ENCODE measurements at regions not wholly inside any gene's neighbourhood (a gene's known extent, or its start where the extent isn't known, plus 50 kb on each side); places are given as distances from the start of the nearest gene placed in this dataset.
"Not testable (repeated sequence)": the region's sequence is repeated elsewhere in the genome, so short reads cannot be mapped to it uniquely, and the experiment has no call there.

DNA sequence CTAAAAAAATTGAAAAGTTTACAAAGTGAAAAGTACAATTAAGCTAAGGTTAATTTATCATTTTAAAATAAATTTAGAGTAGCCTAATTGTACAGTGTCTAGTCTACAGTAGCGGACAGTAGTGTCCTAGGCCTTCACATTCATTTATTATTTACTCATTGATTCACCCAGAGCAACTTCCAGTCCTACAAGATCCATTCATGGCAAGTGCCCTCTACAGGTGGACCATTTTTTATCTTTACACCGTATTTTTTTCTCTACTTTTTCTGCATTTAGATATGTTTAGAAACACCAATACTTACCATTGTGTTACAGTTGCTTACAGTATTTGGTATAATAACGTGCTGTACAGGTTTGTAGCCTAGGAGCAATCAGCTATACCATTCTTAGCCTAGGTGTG is 84.1 kb downstream of the TSN start:
- TF ChIP-seq CTCF (IDR thresholded peaks at IDR 0.05; ENCODE audit: borderline replicate concordance, extremely low read depth, insufficient read depth) = no peak
- no peak for FAIRE-seq
- Histone ChIP-seq H3K36me3 (ENCODE audit: control insufficient read depth in 2 of 3, insufficient read depth in 3 of 3, low read length in 3 of 3) (no peaks in the 10 kb centered on the region), H3K4me3 (ENCODE audit: low read length in 3 of 3) (no peak overlapping the region), H3K27me3 (ENCODE audit: control insufficient read depth, insufficient read depth, low read length) (no peaks in the 10 kb centered on the region), H3K9me3 (ENCODE audit: control insufficient read depth in 2 of 3, insufficient read depth in 1 of 3, low read length in 3 of 3) (no peaks in the 10 kb centered on the region), H3K9ac (ENCODE audit: low read length in 3 of 3) (no peak overlapping the region), H3K4me1 (ENCODE audit: control insufficient read depth in 2 of 3, insufficient read depth in 2 of 3, low read depth in 1 of 3, low read length in 3 of 3) (no peaks in the 10 kb centered on the region), H3K27ac (ENCODE audit: low read depth in 2 of 2, low read length in 2 of 2) (no peak overlapping the region)
- intact Hi-C loops (cut with DNase I) = no loop called here
- DNase-seq = no peak

DNA sequence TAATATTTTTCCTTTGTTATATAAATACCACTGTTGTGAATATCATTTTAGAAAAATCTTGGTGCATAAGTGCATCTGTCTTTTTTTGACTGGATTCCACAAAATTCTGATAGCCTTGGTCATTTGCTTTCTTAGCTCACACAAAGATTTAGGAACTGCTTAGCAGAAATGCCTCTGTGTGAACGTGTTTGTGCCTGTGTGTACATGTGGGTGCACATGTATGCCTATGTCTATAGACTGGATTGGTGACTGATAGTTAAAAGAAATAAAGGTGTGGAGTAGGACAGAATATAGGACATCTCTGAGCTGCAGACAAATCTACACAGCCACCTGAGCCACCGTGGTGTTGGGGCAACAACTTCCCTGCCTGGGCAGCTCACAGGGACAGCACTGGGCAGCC is 93.8 kb downstream of the TSN start:
- Histone ChIP-seq H3K4me1 (ENCODE audit: control insufficient read depth in 2 of 3, insufficient read depth in 2 of 3, low read depth in 1 of 3, low read length in 3 of 3) (no peaks in the 10 kb centered on the region), H3K36me3 (ENCODE audit: control insufficient read depth in 2 of 3, insufficient read depth in 3 of 3, low read length in 3 of 3) (no peaks in the 10 kb centered on the region), H3K9me3 (ENCODE audit: control insufficient read depth in 2 of 3, insufficient read depth in 1 of 3, low read length in 3 of 3) (no peaks in the 10 kb centered on the region), H3K27ac (ENCODE audit: low read depth in 2 of 2, low read length in 2 of 2) (no peak overlapping the region), H3K27me3 (ENCODE audit: control insufficient read depth, insufficient read depth, low read length) (no peaks in the 10 kb centered on the region), H3K9ac (ENCODE audit: low read length in 3 of 3) (no peak overlapping the region), H3K4me3 (ENCODE audit: low read length in 3 of 3) (no peak overlapping the region)
- no peak for TF ChIP-seq CTCF (IDR thresholded peaks at IDR 0.05; ENCODE audit: borderline replicate concordance, extremely low read depth, insufficient read depth)
- intact Hi-C loops (cut with DNase I) = no loop called here
- FAIRE-seq (no peak), DNase-seq (no peak)

- FAIRE-seq; intact Hi-C loops (cut with DNase I); H3K36me3 ChIP-seq (ENCODE audit: control insufficient read depth in 2 of 3, insufficient read depth in 3 of 3, low read length in 3 of 3): not testable (repeated sequence)
Observed at GRCh38 chr2:121853149-121853548, 97.7 kb downstream of the TSN start.

DNA sequence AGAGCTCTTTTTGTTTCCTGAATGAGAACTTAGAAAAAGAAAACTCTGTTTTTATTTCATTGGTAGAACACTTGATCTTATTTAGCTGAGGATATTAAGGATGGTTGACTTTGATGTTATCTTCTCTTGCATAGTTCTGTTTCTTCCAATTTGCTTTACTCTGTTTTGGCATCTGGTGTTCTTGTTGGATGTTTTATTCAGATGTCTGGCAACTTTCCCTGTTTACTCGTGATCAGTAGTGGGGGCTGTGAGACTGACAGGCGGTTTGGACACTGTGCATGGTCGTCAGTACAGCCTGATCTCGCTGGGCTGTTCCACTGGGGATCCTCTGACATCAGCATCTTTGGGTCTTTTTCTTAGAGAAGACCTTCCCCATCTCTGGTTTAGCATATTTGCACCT is 100.1 kb downstream of the TSN start:
- Histone ChIP-seq H3K27ac (ENCODE audit: low read depth in 2 of 2, low read length in 2 of 2) (no peak overlapping the region), H3K9ac (ENCODE audit: low read length in 3 of 3) (no peak overlapping the region), H3K27me3 (ENCODE audit: control insufficient read depth, insufficient read depth, low read length) (no peaks in the 10 kb centered on the region), H3K4me3 (ENCODE audit: low read length in 3 of 3) (no peak overlapping the region), H3K36me3 (ENCODE audit: control insufficient read depth in 2 of 3, insufficient read depth in 3 of 3, low read length in 3 of 3) (no peaks in the 10 kb centered on the region), H3K4me1 (ENCODE audit: control insufficient read depth in 2 of 3, insufficient read depth in 2 of 3, low read depth in 1 of 3, low read length in 3 of 3) (no peaks in the 10 kb centered on the region), H3K9me3 (ENCODE audit: control insufficient read depth in 2 of 3, insufficient read depth in 1 of 3, low read length in 3 of 3) (no peaks in the 10 kb centered on the region)
- DNase-seq (no peak), FAIRE-seq (no peak)
- intact Hi-C loops (cut with DNase I) = no loop called here
- no peak for TF ChIP-seq CTCF (IDR thresholded peaks at IDR 0.05; ENCODE audit: borderline replicate concordance, extremely low read depth, insufficient read depth)

More at GRCh38 chr2:121853149-121853548, 97.7 kb downstream of the TSN start:
- not testable (repeated sequence) for DNase-seq; H3K9me3 ChIP-seq (ENCODE audit: control insufficient read depth in 2 of 3, insufficient read depth in 1 of 3, low read length in 3 of 3); H3K4me1 ChIP-seq (ENCODE audit: control insufficient read depth in 2 of 3, insufficient read depth in 2 of 3, low read depth in 1 of 3, low read length in 3 of 3); H3K9ac ChIP-seq (ENCODE audit: low read length in 3 of 3); H3K27me3 ChIP-seq (ENCODE audit: control insufficient read depth, insufficient read depth, low read length); H3K27ac ChIP-seq (ENCODE audit: low read depth in 2 of 2, low read length in 2 of 2); H3K4me3 ChIP-seq (ENCODE audit: low read length in 3 of 3)
